Heart left ventricle (tissue), 13 donors: ENCODE measurements at regions not wholly inside any gene's neighbourhood (a gene's known extent, or its start where the extent isn't known, plus 50 kb on each side); places are given as distances from the start of the nearest gene placed in this dataset.

Experiments used
- CTCF ChIP-seq, 12 donors: fragments of 200-600 bp; sonication (generic) in 4 of 12; IDR thresholded peaks; one replicate each; pipeline versions ENCODE4 v1.5.0 to v1.8.0; 2018 to 2022; ENCODE audit warnings: antibody characterized with exemption in 12 of 12, mild to moderate bottlenecking in 5 of 12
- POLR2A ChIP-seq, 2 donors: fragments of 450-650 bp; IDR thresholded peaks; one replicate each; pipeline ENCODE4 v1.6.1; 2017; ENCODE audit warnings: antibody characterized with exemption in 2 of 2, mild to moderate bottlenecking in 2 of 2, moderate library complexity in 2 of 2
- donor health status: ischemic (EF 13 %, LVEDD 7.1; RV severe dilation, severe dysfunction).
- donor health status: DM: no; HTN: yes; CAD: no.
- donor health status: DM: no; HTN: no; CAD: no.
- donor health status: ischemic (EF 25% LVEDD 6.9; RV normal size, moderate dysfunction).
- donor health status: ischemic (EF 25% LVEDD 5.7; RV mildly dilated, moderate dysfunction).
- donor health status: ischemic (EF 35%, LVEDD 5.7; RV mildly dilated, moderate dysfunction).
- donor health status: nonischemic (EF 11% LVEDD 7.7; RV severe dilation, severe dysfunction).
- donor health status: DM: yes; HTN: yes; CAD: no.
- donor health status: PGD.
- donor health status: ischemic (EF 29% LVEDD 5.4; RV normal size, mild dysfunction).
- donor health status: nonischemic (EF 23%, LVEDD 6.1; RV moderate dilation, normal function).

- TF ChIP-seq POLR2A (IDR thresholded peaks at IDR 0.05) (no peak), CTCF (IDR thresholded peaks at IDR 0.05) (no peak)
Measured at GRCh38 chr22:22733881-22734373, 89.5 kb downstream of the GGTLC2 start.
